NT2/D1 (cell line): ENCODE measurements at regions not wholly inside any gene's neighbourhood (a gene's known extent, or its start where the extent isn't known, plus 50 kb on each side); places are given as distances from the start of the nearest gene placed in this dataset.

Experiments used
- SUZ12 ChIP-seq: IDR thresholded peaks from 2 replicates; pipeline ENCODE4 v1.6.1; 2011; ENCODE audit not compliant: insufficient read length, insufficient read depth; ENCODE audit errors: extremely low read depth
- YY1 ChIP-seq: IDR thresholded peaks from 2 replicates; pipeline ENCODE4 v1.6.1; 2011; ENCODE audit not compliant: insufficient read length, insufficient read depth

DNA sequence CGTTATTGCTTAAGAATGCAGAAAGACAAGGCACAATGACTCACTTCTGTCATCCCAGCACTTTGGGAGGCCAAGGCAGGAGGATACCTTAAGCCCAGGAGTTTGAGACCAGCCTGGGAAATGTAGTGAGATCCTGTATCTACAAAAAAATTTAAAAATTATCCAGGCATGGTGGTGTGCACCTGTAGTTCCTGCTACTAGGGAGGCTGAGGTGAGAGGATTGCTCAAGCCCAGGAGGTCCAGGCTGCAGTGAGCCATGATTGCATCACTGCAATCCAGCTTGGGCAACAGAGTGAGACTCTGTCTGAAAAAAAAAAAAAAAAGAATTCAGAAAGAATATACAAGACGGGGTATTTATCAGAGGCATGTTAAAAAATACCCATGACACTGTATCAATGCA is 182.0 kb upstream of the SPOPL start:
- TF ChIP-seq YY1 (no peak), SUZ12 (no peak)
